ENCODE measurements at regions not wholly inside any gene's neighbourhood (a gene's known extent, or its start where the extent isn't known, plus 50 kb on each side); places are given as distances from the start of the nearest gene placed in this dataset.

DNA sequence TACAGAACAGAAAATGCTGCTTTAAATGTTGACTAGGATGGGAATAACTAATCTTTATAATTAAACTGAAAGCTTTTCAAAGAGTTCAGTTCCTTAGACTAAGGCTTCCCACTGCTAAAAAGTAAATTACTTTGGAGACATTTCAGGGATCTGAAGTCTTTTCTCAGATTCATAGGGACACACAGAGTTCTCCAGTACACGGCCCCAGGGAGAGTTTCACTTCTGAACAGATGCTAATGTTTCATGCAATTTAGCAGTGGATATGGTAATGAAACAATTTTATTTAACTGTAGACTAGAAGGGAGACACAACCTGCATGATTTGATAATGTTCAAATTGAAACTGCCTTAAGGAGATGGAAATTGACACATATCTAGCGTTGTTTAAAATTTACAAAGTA is 1282.6 kb downstream of the NCAM2 start:
- Histone ChIP-seq H3K9me3 (no peaks in the 10 kb centered on the region), H3K4me1 (ENCODE audit: low read depth) (no peaks in the 10 kb centered on the region), H3K4me3 (no peak overlapping the region), H3K36me3 (ENCODE audit: low read depth) (no peaks in the 10 kb centered on the region)
- no peak for ATAC-seq
- no peak for TF ChIP-seq CTCF (IDR thresholded peaks at IDR 0.05)
- DNase-seq = no peak
- intact Hi-C loops (cut with DNase I, micrococcal nuclease) = no loop called here

DNA sequence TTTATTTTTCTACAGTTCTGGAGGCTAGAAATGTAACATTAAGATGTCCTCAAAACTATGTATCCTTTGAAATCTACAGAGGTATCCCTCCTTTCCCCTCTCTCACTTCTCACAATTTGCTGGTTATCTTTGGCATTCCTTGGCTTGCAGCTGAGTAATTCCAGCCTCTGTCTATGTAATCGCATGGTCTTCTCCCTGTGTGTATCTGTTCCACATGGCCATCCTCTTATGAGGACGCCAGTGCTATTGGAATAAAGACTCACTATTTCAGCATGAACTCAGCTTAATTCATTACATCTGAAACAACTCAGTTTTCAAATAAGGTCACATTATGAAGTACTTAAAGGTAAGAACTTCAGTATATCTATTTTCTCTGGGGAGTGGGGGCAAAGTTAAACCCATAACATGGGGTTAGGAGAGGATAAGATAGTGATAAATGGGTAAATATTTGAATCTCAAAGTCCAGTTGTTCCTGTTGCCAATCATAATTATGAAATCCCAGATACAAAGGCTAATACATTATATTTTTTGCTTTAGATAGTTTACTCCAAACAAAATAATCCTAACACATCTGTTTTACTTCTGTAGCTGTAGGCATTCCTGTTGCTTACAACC is 1290.8 kb downstream of the NCAM2 start:
- intact Hi-C loops (cut with DNase I, micrococcal nuclease) = no loop called here
- DNase-seq (no peak), ATAC-seq (no peak)
- TF ChIP-seq CTCF (IDR thresholded peaks at IDR 0.05) = no peak
- Histone ChIP-seq H3K9me3 (no peaks in the 10 kb centered on the region), H3K36me3 (ENCODE audit: low read depth) (no peaks in the 10 kb centered on the region), H3K4me3 (no peak overlapping the region), H3K4me1 (ENCODE audit: low read depth) (no peaks in the 10 kb centered on the region)

DNA sequence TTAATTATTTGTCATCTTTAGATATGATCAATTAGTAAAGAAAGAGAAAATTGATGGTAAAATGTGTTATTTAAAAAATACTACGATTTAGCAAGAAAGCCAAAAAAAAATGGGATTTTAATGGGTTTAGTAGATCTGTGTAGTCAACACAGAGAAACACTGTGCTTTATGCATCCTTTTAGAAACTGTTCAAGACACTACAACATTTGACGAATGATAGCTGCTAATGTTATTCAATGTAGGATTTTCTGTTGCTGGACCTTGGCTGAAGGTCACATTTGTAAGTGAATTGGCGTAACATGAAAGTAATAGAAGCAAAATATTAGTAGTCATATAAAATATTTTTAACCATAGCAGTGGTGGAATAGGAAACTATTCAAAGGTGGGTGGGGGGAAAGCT is 1293.9 kb downstream of the NCAM2 start:
- no peak overlapping the region for H3K4me3 ChIP-seq
- ATAC-seq (no peak), DNase-seq (no peak)
- no peak for TF ChIP-seq CTCF (IDR thresholded peaks at IDR 0.05)
- no peaks in the 10 kb centered on the region for H3K9me3 ChIP-seq
- H3K36me3 ChIP-seq (ENCODE audit: low read depth) = no peaks in the 10 kb centered on the region
- intact Hi-C loops (cut with DNase I, micrococcal nuclease) = no loop called here
- no peaks in the 10 kb centered on the region for H3K4me1 ChIP-seq (ENCODE audit: low read depth)

- Histone ChIP-seq H3K36me3 (ENCODE audit: low read depth) (no peaks in the 10 kb centered on the region), H3K4me1 (ENCODE audit: low read depth) (no peaks in the 10 kb centered on the region), H3K9me3 (no peaks in the 10 kb centered on the region), H3K4me3 (no peak overlapping the region)
- ATAC-seq (no peak), DNase-seq (no peak)
- no peak for TF ChIP-seq CTCF (IDR thresholded peaks at IDR 0.05)
- intact Hi-C loops (cut with DNase I, micrococcal nuclease) = no loop called here
Measured at GRCh38 chr21:22297575-22297974, 1299.4 kb downstream of the NCAM2 start.

- H3K9me3 ChIP-seq = no peaks in the 10 kb centered on the region
- intact Hi-C loops (cut with DNase I, micrococcal nuclease) = no loop called here
- TF ChIP-seq CTCF (IDR thresholded peaks at IDR 0.05) = no peak
- no peak for ATAC-seq
- no peak overlapping the region for H3K4me3 ChIP-seq
- no peaks in the 10 kb centered on the region for H3K4me1 ChIP-seq (ENCODE audit: low read depth)
- H3K36me3 ChIP-seq (ENCODE audit: low read depth) = no peaks in the 10 kb centered on the region
- DNase-seq = no peak
Measured at GRCh38 chr21:22311741-22312462, 1313.7 kb downstream of the NCAM2 start.

All from mucosa of descending colon (tissue), 3 donors.